Adrenal gland (tissue), 9 donors: ENCODE measurements at regions not wholly inside any gene's neighbourhood (a gene's known extent, or its start where the extent isn't known, plus 50 kb on each side); places are given as distances from the start of the nearest gene placed in this dataset.

Experiments used
- DNase-seq, 7 donors: peaks; one replicate each; pipeline ENCODE4 v3.0.0-alpha.2; 2019 to 2020
- H3K27ac ChIP-seq, 5 donors: fragments of 200-600 bp; sonication (generic) in 4 of 5; 1 replicate in 3 of 5; 2 replicates in 2 of 5; pipeline versions ENCODE4 v1.5.1 to v1.8.0; 2016 to 2020; ENCODE audit warnings: mild to moderate bottlenecking in 1 of 5
- H3K27me3 ChIP-seq: fragments of 200-600 bp; 2 replicates; pipeline ENCODE4 v1.8.0; 2021
- H3K36me3 ChIP-seq, 2 donors: fragments of 200-600 bp; replicated peaks in 1 of 2; 1 replicate in 1 of 2; 2 replicates in 1 of 2; pipeline versions ENCODE4 v1.5.1 to v1.8.0; 2018 to 2022
- H3K4me1 ChIP-seq, 2 donors: fragments of 200-600 bp; replicated peaks in 1 of 2; 1 replicate in 1 of 2; 2 replicates in 1 of 2; pipeline versions ENCODE4 v1.5.1 to v1.8.0; 2018 to 2021
- H3K4me3 ChIP-seq, 4 donors: fragments of 200-600 bp; sonication (generic) in 3 of 4; one replicate each; pipeline ENCODE4 v1.5.1; 2016 to 2018
- H3K9me3 ChIP-seq, 3 donors: fragments of 200-600 bp; sonication (generic) in 1 of 3; replicated peaks in 1 of 3; 1 replicate in 2 of 3; 2 replicates in 1 of 3; pipeline versions ENCODE4 v1.5.1 to v1.8.0; 2016 to 2021
- POLR2A ChIP-seq, 2 donors: fragments of 450-650 bp; IDR thresholded peaks; one replicate each; pipeline ENCODE4 v1.6.1; 2017; ENCODE audit warnings: antibody characterized with exemption in 2 of 2, mild to moderate bottlenecking in 2 of 2, moderate library complexity in 1 of 2
- WGBS, 4 donors: extraction: QIAGEN DNeasy Blood & Tissue Kit in 2 of 4; methylation state at CpG; one replicate each; pipeline versions ENCODE4 v1.1.5 to v1.1.7; 2013 to 2017; 5-methylcytosine and 5-hydroxymethylcytosine counted together
- intact Hi-C, 2 donors: fragments of 100-400 bp; cut with DNase I; formaldehyde crosslinking; loops; one replicate each; pipeline versions ENCODE4 v1.14.1 to v1.15.0; 2022 to 2023
- TF ChIP-seq, protein P1 (sequence below), 6 experiments: fragments of 450-650 bp in 4 of 6; fragments of 200-600 bp in 2 of 6; sonication (generic) in 1 of 6; IDR thresholded peaks; 1 replicate in 5 of 6; 2 replicates in 1 of 6; pipeline versions ENCODE4 v1.5.1 to v1.8.0; 2016 to 2021; ENCODE audit warnings: antibody characterized with exemption in 6 of 6, mild to moderate bottlenecking in 2 of 6, moderate library complexity in 1 of 6
- donor health status: healthy with polysubstance abuse.
- donor health status: Bipolar disorder and iron deficiency.
- donor health status: DM: yes; HTN: yes; CAD: no.
- donor health status: DM: no; HTN: no; CAD: no.
- donor health status: DM: no; HTN: no; CAD: no.

- intact Hi-C loops = no loop called here
- 81 to 87% (median 84%) methylated on average over 8 of the region's 8 CpGs for WGBS, 4 donors
- H3K9me3 ChIP-seq = no peaks in the 10 kb centered on the region
- H3K4me3 ChIP-seq = no peak overlapping the region
- H3K36me3 ChIP-seq = no peaks in the 10 kb centered on the region
- H3K27ac ChIP-seq = no peak overlapping the region
- no peak for DNase-seq
- TF ChIP-seq POLR2A (IDR thresholded peaks at IDR 0.05) = no peak
- TF ChIP-seq, protein P1, sequence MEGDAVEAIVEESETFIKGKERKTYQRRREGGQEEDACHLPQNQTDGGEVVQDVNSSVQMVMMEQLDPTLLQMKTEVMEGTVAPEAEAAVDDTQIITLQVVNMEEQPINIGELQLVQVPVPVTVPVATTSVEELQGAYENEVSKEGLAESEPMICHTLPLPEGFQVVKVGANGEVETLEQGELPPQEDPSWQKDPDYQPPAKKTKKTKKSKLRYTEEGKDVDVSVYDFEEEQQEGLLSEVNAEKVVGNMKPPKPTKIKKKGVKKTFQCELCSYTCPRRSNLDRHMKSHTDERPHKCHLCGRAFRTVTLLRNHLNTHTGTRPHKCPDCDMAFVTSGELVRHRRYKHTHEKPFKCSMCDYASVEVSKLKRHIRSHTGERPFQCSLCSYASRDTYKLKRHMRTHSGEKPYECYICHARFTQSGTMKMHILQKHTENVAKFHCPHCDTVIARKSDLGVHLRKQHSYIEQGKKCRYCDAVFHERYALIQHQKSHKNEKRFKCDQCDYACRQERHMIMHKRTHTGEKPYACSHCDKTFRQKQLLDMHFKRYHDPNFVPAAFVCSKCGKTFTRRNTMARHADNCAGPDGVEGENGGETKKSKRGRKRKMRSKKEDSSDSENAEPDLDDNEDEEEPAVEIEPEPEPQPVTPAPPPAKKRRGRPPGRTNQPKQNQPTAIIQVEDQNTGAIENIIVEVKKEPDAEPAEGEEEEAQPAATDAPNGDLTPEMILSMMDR (IDR thresholded peaks at IDR 0.05) = no peak
- H3K4me1 ChIP-seq = no peaks in the 10 kb centered on the region
- H3K27me3 ChIP-seq = no peaks in the 10 kb centered on the region
Measured at GRCh38 chr7:67809586-67809985, 813.0 kb downstream of the TYW1 start.

- Histone ChIP-seq H3K27ac (no peak overlapping the region), H3K4me1 (no peaks in the 10 kb centered on the region), H3K27me3 (no peaks in the 10 kb centered on the region), H3K9me3 (no peaks in the 10 kb centered on the region), H3K36me3 (no peaks in the 10 kb centered on the region), H3K4me3 (no peak overlapping the region)
- intact Hi-C loops = no loop called here
- TF ChIP-seq, protein P1 (IDR thresholded peaks at IDR 0.05) = no peak
- TF ChIP-seq POLR2A (IDR thresholded peaks at IDR 0.05) = no peak
- whole genome bisulfite sequencing, 4 donors = 62 to 68% (median 66%) methylated on average over 9 of the region's 9 CpGs
- DNase-seq = no peak
Measured at GRCh38 chr7:67813621-67814292, 817.1 kb downstream of the TYW1 start.

DNA sequence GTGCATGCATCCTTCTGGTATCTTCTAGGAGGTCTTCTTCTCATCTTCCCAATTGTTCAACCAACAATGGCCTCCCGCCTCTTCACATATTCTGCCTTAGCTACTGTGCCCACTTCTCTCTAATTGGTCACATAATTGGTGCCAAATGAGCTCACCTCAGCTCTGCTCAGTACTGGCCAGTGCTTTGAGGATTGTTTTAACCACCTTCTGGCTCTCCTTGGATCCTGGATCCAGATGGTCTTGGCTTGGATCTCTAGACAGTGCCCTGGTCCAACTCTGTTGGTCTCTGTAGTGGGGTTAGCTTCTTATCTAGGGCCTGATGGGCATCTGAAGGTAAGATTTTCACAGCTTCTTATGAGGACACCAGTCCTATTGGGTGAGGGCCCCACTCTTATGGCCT, 820.8 kb downstream of the TYW1 start:
- Histone ChIP-seq H3K9me3 (no peaks in the 10 kb centered on the region), H3K27me3 (no peaks in the 10 kb centered on the region), H3K27ac (no peak overlapping the region), H3K36me3 (no peaks in the 10 kb centered on the region), H3K4me1 (no peaks in the 10 kb centered on the region), H3K4me3 (no peak overlapping the region)
- no peak for TF ChIP-seq POLR2A (IDR thresholded peaks at IDR 0.05)
- TF ChIP-seq, protein P1 (IDR thresholded peaks at IDR 0.05) = no peak
- DNase-seq = no peak
- 88 to 100% (median 98%) methylated on average over 1 of the region's 1 CpG for WGBS, 4 donors
- intact Hi-C loops = no loop called here

GRCh38 chr7:67821116-67821515, 824.5 kb downstream of the TYW1 start:
- intact Hi-C loops = no loop called here
- H3K27ac ChIP-seq = no peak overlapping the region
- DNase-seq = peak in 1 of 7 donors; percentile 13
- 77 to 84% (median 83%) methylated on average over 7 of the region's 7 CpGs for WGBS, 4 donors
- H3K4me1 ChIP-seq = no peaks in the 10 kb centered on the region
- H3K4me3 ChIP-seq = no peak overlapping the region
- no peaks in the 10 kb centered on the region for H3K9me3 ChIP-seq
- H3K27me3 ChIP-seq = no peaks in the 10 kb centered on the region
- H3K36me3 ChIP-seq = no peaks in the 10 kb centered on the region
- no peak for TF ChIP-seq POLR2A (IDR thresholded peaks at IDR 0.05)
- TF ChIP-seq, protein P1 (IDR thresholded peaks at IDR 0.05) = no peak
